Fibroblast of skin of back (primary cell): ENCODE measurements at regions not wholly inside any gene's neighbourhood (a gene's known extent, or its start where the extent isn't known, plus 50 kb on each side); places are given as distances from the start of the nearest gene placed in this dataset.
"Not testable (repeated sequence)": the region's sequence is repeated elsewhere in the genome, so short reads cannot be mapped to it uniquely, and the experiment has no call there.

Source experiments
- DNase-seq: peaks from one replicate; pipeline ENCODE4 v3.0.0-alpha.2; 2013

DNA sequence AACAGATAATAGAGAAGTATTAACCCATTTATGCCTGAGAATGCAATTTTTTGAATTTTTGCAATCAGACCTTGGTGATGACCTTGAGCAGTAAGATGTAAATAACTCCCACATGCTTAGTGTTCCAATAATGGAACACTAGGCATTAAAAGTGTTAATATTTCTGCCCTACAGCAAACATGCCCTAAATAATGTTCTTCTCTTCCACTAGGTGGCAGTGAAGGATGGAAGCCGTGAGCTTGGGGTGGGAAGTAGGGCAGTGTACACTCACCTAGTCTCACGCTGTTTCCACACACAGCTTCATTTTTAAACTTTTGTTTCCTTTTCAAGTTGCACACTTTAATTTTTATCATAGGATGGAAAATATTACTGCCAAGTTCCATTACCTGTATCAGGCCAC is 613.1 kb upstream of the HS3ST1 start:
- no peak for DNase-seq

DNA sequence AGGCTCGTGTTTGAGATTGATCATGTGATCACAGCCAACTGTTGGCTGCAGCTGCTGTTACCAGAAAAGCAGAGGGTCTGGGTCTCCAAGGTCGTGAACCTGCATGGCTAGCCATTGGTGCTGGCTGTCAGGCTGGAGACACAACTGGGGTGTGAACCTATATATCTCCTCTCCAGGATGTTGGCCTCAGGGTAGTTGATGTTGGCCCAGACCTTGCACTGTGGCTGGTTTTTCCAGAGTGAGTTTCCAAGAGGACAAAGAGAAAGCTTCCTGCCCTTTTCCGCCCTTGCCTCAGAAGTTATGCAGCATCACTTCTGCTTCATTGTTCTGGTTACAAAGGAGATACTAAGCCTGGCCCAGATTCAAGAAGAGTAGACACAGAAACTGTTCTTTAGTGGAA is 607.8 kb upstream of the HS3ST1 start:
- DNase-seq, result no peak

DNA sequence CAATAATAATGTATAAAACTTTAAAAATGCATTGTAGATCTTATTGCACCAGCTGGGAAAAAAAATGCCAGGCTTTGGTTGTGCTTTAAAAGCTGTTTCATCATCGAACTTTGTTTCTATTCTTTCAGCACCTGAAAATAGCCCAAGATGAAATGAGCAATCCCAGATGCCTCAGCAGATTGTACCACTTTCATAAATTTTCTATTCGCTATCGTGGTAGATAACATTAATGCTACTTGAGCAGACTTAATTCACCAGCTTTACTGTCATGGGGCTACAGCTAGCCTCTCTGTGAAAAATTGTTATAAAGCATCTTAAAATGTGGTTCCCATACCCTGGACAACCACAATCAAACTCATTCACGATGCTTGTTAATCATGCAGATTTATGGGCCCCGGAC is 599.6 kb upstream of the HS3ST1 start:
- DNase-seq, result no peak

DNA sequence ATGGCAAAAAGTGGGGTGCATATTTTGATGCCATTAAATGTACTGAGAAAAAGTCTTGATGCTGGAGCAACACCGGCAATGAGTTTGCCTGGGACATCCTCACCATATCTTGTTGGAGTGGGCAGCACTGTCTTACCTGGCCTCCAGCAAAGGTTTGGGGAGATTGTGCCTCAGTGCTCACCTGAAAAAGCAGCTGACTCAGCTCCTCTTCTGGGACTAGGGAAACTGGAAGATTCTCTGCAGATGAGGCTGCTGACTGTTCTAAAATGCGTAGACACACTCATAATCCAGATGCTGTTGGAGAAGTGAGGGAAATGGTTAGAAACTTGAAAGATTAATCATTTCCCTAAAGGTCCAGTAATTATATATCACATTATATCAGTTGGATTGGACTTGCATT is 593.7 kb upstream of the HS3ST1 start:
- DNase-seq, result no peak

DNA sequence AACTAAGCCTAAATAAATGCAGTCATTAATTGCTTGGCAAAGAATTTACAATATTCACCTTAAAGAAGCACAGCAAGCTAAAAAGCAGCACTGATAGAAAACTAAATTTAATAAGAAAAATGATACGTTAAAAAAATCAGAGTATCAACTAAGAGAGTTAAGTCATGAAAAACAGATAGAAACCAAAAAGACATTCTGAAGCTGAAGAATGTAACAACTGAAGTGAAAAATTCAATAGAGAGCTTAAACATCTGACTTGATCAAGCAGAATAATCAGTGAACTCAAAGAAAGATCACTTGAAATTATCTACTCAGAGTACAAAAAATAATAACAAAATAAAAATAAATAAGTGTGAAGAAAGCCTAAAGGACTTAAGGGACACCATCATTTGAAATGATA is 588.0 kb upstream of the HS3ST1 start:
- no peak for DNase-seq

DNA sequence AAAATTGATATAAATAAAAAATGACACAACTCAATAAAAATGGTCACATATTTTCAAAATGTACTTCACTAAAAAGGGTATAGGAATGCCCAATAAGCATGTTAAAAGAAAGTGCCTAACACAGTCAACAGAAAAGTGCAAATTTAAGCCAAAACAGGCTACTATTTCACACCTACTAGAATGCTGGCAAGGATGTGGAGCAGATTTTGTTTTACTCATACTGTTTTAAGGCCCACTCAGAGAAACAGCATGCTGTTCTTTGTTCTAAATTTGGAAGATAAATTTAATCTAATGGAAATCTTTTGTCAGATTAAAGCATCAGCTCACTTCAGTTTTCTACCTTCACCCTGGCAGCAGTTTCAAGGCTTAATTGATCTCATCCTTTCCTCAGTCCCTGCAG is 576.8 kb upstream of the HS3ST1 start:
- no peak for DNase-seq

DNA sequence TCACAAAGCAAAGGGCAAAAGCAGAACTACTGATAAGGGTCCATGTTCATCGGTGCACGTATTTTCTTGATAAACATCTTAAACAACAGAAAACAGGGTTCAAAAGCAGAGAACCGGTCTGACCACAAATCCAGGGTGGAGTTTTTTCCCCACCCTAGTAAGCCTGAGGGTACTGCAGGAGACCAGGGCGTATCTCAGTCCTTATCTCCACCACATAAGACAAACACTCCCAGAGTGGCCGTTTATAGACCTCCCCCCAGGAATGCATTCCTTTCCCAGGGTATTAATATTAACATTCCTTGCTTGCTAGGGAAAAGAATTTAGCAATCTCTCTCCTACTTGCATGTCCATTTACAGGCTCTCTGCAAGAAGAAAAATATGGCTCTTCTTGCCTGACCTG is 567.9 kb upstream of the HS3ST1 start:
- not testable (repeated sequence) for DNase-seq

DNA sequence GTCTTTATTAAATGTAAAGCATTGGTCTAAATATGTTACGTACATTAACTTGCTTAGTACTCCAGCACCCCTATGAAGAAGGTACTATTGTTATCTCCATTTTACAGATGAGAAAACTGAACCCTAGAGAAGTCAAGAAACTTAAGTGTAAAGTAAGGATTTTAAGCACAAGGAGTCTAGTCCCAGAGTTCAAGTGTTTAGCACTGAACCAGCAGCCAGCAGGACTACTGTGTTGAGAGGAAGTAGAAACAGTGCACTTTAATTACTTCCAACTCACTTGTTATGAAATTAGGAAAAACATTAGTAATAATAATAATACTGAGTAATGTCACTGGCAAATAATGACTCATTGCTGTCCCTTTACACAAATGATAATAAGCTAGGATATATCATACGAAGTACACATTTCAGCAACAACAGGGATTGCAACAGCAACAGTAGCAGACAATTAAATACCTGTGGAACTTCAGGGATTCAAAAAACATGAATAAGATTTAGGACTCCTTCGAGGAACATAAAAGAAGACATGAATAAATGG is 548.1 kb upstream of the HS3ST1 start:
- no peak for DNase-seq

DNA sequence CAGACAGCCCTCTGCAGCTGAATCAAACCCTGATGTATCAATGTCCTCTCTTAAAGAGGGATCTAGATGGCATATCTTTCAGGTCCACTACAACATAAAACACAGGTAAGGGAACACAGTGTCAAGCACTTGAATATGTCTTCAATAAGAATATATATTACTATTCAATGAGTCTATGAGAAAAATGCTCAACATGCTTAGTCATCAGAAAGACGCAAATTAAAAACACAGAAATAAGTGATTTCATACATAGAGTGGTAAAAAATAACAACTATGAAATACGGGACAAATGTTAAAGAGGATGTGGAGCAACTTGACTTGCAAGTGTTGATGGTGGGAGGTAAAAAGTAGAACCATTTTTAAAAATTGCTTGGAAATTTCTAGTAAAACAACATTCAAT is 544.6 kb upstream of the HS3ST1 start:
- no peak for DNase-seq

DNA sequence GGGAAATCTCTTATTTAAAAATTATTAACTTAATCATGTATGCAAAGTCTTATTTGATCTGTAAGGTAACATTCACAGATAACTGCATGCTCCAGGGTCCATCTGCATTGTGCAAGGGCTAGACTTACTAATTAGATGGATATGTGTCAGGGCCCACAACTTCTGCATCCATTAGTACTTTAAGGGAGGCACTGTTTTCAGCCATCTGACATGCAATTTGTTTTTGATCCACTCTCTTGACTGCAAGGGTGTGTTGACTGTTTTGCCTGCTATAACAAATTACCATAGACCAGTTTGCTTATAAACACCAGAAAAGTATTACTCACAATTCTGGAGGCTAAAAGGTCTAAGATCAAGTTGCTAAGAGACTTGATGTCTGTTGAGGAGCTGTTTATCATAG is 542.1 kb upstream of the HS3ST1 start:
- DNase-seq, result no peak

DNA sequence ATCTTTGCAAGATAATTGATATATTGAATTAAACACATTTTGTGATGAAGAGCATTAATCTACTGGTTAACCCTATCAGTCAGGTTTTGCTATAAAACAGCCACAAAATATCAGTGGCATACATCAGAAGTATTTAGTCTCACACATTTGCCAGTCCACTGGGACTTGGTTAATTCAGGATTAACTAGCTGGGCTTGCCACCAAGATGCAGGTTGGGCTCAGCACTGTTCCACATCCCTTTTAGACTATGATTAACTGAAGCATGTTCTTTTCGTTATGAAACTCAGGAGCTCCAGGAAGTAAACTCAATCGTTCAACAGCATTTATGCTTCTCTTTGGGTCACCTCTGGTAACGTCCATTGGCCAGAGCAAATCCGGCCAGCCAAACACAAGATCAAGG is 538.1 kb upstream of the HS3ST1 start:
- DNase-seq, result no peak

DNA sequence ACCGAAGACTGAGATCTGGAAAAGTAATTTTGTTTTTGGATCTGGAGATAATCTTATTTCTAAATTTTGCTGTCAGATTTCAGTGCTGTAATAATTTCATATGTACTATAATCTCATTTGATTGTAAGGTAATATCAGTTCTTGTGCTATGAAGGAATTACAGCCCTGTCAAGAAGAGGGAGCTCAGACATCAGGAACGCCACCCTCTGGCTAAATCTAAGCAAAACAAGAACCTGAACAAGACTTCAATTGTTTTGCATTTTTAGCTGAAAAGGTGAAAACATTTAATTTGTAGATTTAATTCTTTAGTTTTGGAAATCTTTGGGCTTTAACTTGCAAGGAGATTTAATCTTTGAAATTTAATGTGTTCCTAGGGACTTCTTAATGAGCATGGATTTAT is 525.4 kb upstream of the HS3ST1 start:
- no peak for DNase-seq

DNA sequence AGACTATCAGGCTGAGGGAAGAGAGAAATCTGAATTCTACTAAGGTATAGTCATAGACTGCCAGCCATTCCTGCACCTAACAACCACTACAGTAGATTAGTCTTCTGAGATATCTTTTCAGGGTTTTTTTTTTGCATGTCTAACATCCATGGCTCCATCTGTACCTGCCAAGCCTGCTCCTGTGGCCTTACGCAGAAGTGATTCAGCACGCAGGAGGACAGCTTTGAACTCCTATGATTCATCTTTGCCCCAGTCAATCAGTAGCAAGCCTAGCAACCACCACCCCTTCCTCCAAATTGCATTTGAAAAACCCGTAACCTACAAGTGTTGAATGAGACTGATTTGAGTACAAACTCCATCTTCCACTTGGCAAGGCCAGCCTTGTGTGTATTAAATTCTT is 520.7 kb upstream of the HS3ST1 start:
- DNase-seq, result no peak

DNA sequence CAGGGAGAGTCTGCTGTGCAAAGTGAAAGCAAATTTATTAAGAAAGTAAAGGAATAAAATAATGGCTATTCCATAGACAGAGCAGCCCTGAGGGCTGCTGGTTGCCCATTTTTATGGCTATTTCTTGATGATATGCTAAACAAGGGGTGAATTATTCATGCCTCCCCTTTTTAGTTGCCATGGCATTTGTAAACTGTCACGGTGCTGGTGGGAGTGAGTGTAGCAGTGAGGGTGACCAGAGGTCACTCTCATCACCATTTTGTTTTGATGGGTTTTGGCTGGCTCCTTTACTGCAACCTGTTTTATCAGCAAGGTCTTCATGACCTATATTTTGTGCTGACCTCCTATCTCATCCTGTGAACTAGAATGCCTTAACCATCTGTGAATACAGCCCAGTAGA is 518.9 kb upstream of the HS3ST1 start:
- not testable (repeated sequence) for DNase-seq

DNA sequence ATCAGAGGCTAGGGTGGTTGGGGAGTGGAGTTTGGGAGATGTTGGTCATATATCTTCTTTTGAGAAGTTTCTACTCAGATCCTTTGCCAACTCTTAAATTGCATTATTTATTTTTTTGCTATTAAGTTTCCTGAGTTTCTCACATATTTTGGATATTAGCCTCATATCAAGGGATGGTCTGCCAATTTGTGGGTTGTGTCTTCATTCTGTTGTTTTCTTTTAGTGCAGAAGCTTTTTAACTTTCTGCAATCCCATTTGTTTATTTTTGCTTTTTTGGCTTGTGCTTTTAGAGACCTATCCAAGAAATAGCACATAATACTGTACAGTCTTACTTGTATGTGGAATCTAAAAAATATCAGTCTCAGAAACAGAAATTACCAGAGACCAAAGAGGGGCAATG is 509.2 kb upstream of the HS3ST1 start:
- no peak for DNase-seq

DNA sequence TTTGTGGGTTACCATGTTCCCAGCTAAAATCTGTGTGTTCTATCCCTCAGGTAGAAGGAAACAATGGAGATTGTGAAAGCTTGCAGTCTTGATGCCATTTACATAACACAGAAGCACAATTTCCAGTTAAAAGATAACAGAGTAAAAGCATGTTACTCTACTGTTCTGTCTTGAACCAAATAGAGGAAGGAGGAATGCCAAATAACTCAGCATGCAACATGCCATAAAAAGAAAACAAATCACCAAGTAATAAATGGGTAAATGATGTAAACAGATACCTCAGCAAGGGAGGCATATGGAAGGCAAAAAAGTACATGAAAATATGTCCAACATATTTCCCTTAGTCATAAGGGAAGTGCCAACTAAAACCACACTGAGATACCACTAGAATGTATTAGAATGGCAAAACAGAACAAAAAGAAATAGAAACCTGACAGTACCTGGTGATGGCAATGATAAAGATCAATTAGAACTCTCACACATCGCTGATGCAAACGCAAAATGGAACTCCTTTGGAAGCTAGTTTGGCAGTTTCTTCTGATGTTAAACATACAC is 502.6 kb upstream of the HS3ST1 start:
- DNase-seq, result no peak

DNA sequence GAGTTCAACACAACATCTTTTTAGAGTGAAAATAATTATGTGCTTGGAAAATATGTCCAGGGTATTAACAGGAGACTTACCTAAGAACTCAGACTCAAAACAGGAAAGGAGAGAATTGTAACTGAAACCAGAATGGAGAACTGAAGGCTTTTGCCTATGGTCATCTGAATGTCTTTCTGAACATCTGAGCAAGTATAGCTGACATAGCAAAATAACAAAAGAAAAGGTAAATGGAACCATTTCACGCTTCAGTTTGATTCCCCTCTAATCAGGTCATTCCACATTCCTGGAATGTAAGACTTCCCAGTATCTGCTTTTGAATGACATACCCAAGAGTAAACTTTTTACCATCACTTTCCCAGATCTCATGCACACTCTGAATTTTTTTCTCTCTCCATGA is 500.4 kb upstream of the HS3ST1 start:
- no peak for DNase-seq

DNA sequence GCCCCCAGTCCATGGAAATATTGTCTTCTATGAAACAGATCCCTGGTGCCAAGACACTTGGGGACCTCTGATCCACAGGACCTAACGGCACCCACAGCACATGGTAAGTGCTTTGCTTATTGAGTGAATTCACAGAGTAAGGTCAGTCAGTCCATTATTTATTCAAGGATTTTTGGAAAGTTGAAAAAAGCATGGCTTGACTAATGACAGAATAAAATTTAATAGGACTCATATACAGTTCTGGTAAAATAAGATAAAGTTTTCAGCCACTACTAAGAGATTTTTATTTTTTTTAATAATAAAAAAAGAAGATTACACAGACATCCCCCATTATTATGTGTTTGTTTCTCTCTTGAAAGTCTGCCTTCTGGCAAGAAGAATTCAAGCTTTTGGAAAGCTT is 490.6 kb upstream of the HS3ST1 start:
- DNase-seq, result no peak

DNA sequence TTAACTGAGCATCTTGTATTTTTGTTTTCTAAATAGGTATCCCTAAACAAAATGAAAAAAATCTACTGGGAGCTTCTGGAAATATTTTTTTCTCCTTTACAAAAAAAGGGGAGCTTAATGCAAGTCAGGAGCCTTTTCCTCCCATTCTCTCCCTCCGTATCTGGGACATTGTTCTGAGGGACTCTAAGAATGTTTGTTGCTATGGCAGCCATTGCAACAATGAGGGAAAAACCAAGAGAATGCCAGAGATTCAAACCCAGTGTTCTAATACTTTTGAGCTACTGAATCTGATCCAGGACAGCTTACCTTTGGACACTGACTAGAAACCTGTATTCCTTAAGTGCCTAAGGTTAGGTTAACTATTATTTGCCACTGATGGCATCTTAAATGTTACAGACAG is 485.7 kb upstream of the HS3ST1 start:
- no peak for DNase-seq

DNA sequence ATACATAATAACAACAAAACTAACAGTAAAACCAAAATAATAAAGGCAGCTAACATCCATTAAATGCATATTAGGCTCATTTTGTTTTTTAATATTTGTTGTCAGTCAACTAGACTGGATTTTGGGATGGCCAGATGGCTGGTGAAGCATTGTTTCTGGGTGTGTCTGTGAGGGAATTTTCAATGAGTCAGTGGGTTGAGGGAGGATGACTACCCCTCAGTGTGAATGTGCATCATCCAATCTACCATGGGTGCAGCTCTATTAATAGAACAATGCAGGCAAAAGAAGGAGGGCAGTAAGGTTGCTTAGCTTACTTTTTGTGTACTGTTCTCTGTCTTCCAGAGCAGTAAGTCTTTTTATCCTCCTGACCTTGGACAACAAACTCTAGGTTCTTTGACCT is 484.2 kb upstream of the HS3ST1 start:
- peak; percentile 27 for DNase-seq

DNA sequence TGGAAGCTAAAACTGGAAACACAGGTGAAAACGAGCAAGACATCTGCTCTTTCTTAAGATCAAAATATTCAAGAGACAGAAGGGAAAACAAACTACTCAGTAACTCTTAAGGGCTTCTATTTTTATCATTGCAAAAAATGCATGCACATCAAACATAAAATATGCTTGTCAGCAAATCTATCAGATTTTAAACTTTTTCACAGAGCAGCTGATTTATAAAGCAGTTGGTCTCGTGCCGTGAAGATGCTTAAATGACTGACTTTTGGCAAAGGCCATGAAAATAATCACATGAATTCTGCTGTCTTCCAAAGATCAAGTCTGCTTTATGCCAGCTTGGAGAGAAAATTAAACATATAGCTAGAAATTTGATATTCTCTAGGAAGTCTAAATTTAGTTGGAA is 482.1 kb upstream of the HS3ST1 start:
- DNase-seq, result no peak

DNA sequence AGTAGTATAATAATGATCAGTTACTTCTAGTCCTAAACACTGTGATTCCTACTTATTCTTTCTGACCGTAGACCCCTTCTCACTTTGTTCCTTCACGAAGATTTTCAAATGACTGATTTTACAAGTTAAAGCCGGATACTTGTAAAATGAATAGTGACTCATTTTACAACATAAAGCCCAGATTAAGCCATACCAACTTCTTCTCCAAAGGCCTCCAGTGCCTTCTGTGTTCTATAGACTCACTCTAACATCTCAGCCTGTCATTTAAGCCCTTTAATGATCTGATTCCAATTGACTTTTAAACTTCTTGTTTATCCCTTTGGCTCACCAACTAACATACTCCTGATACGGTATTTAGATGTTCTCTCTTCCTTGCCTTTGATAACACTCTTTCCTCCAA is 480.0 kb upstream of the HS3ST1 start:
- DNase-seq, result no peak

DNA sequence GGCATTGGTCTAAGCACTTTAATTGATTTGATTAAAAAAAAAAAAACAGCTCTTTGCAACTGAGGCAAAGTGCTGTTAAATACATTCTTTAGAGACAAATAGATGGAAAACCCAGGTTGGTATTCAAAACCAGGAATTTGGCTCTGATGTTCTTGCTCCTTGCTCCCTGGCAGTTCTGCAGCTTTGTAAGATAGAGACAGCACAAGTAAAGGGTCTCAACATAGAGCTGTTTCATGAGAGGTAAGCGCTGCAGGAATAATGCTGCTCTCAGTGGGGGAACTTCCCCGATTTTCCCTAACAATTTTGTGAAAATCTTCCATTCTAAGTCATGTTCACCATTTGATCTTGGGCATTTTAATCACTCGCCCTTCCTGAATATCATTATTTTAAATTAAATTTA is 479.5 kb upstream of the HS3ST1 start:
- no peak for DNase-seq

DNA sequence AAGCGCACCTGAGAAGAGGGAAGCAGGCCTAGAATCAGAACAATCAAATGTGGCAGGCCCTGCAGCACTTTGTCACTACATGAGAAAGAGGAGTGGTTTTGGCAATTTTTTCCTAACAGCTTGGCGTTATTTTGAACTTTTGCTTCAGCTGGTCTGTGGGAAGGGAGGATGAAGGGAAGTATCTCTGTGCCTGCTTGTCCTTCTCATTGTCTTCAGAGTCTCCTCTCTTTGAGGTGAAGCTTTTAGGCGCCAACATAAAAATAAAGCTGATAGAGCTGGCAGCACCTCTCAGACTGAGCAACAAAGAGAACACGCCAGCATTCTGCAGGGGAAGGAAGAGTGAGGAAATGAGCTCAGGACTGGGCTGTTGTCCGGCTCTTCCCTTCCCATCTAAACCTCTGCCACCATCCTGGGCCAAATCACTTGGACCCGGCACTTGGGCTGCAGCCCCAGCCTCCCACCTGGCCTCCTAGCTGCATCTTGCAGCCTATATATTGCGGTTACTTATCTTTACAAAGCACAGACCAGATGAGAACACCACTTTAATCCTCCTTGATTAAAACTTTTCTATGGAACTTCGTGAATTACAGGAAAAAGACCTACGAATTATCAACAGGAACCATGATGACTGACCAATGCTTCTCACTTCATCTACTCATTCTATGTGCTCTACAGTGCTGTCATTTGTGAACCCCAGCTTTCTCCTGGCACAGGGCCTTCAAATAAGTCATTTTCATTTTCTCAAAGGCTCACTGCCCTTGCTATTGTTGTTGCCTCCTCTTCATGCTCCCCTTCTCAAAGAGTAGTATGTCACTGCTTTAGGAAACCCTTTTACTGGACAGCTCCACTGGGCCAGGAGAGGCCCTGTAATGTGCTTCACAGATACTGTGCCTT is 476.4 kb upstream of the HS3ST1 start:
- no peak for DNase-seq
